ENCODE measurements at regions not wholly inside any gene's neighbourhood (a gene's known extent, or its start where the extent isn't known, plus 50 kb on each side); places are given as distances from the start of the nearest gene placed in this dataset.

GRCh38 chr12:87160848-87161601 is 868.2 kb downstream of the C12orf50 start:
- TF ChIP-seq CTCF (IDR thresholded peaks at IDR 0.05) (no peak), POLR2AphosphoS5 (IDR thresholded peaks at IDR 0.05) (no peak), POLR2A (IDR thresholded peaks at IDR 0.05) (no peak)

Data from prostate gland (tissue), 2 donors.